Upper lobe of left lung (tissue), 4 donors: ENCODE measurements at regions not wholly inside any gene's neighbourhood (a gene's known extent, or its start where the extent isn't known, plus 50 kb on each side); places are given as distances from the start of the nearest gene placed in this dataset.

Experiments used
- POLR2A ChIP-seq, 4 donors: fragments of 450-650 bp; IDR thresholded peaks; one replicate each; pipeline ENCODE4 v1.5.1; 2016 to 2017; ENCODE audit warnings: antibody characterized with exemption in 4 of 4, mild to moderate bottlenecking in 2 of 4
- TF ChIP-seq, protein P1 (sequence below), 6 experiments: fragments of 450-650 bp in 4 of 6; fragments of 200-600 bp in 2 of 6; sonication (generic) in 2 of 6; IDR thresholded peaks; one replicate each; pipeline ENCODE4 v1.5.1; 2016 to 2019; ENCODE audit warnings: antibody characterized with exemption in 6 of 6

DNA sequence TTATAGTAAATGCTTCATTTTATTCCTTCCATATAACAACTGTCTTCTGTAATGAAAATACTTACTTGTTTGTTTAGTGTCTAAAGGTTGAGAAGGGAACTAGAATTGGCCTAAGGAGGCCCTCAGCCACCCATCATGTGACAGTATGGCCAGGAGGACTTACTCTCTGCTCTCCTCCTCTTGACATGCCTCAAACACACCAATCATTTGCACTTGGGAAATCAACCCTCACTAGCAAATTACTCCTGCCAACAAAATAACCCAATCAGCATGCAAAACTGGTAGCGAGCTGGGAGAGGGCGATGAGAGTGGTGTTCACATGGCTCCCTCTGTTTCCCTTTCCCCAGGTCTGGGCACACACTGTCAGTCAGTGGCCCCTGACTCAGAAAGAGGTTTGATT is 58.6 kb upstream of the MEF2C start:
- TF ChIP-seq, protein P1, sequence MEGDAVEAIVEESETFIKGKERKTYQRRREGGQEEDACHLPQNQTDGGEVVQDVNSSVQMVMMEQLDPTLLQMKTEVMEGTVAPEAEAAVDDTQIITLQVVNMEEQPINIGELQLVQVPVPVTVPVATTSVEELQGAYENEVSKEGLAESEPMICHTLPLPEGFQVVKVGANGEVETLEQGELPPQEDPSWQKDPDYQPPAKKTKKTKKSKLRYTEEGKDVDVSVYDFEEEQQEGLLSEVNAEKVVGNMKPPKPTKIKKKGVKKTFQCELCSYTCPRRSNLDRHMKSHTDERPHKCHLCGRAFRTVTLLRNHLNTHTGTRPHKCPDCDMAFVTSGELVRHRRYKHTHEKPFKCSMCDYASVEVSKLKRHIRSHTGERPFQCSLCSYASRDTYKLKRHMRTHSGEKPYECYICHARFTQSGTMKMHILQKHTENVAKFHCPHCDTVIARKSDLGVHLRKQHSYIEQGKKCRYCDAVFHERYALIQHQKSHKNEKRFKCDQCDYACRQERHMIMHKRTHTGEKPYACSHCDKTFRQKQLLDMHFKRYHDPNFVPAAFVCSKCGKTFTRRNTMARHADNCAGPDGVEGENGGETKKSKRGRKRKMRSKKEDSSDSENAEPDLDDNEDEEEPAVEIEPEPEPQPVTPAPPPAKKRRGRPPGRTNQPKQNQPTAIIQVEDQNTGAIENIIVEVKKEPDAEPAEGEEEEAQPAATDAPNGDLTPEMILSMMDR (IDR thresholded peaks at IDR 0.05): no peak
- no peak for TF ChIP-seq POLR2A (IDR thresholded peaks at IDR 0.05)
